Hematopoietic multipotent progenitor cell treated with erythropoietin and hydrocortisone succinate and interleukin-3 and kit ligand, for 6 days (in vitro differentiated cells): ENCODE measurements at regions not wholly inside any gene's neighbourhood (a gene's known extent, or its start where the extent isn't known, plus 50 kb on each side); places are given as distances from the start of the nearest gene placed in this dataset.
"Not testable (repeated sequence)": the region's sequence is repeated elsewhere in the genome, so short reads cannot be mapped to it uniquely, and the experiment has no call there.

ENCODE experiments used
- DNase-seq: peaks from one replicate; pipeline ENCODE4 v3.0.0-alpha.2; 2015

- peak; percentile 57 for DNase-seq
These were observed 1401.9 kb downstream of the SLITRK1 start for GRCh38 chr13:82480415-82480814.

- peak; percentile 65 for DNase-seq
These were observed 1404.8 kb downstream of the SLITRK1 start for GRCh38 chr13:82477436-82477835.

- no peak for DNase-seq
These were observed 1414.6 kb downstream of the SLITRK1 start for GRCh38 chr13:82467626-82468025.

GRCh38 chr13:82459575-82459974 lies 1422.7 kb downstream of the SLITRK1 start:
- DNase-seq, result not testable (repeated sequence)

- no peak for DNase-seq
These were observed 1424.1 kb downstream of the SLITRK1 start for GRCh38 chr13:82458169-82458568.

- DNase-seq, result not testable (repeated sequence)
These were observed 1424.7 kb downstream of the SLITRK1 start for GRCh38 chr13:82457548-82457947.

- no peak for DNase-seq
These were observed 1434.7 kb downstream of the SLITRK1 start for GRCh38 chr13:82447416-82448077.

GRCh38 chr13:82439159-82439904 lies 1442.9 kb downstream of the SLITRK1 start:
- DNase-seq, result no peak

GRCh38 chr13:82438320-82438719 lies 1444.0 kb downstream of the SLITRK1 start:
- no peak for DNase-seq

GRCh38 chr13:82436099-82436585 lies 1446.1 kb downstream of the SLITRK1 start:
- DNase-seq, result no peak

GRCh38 chr13:82432949-82433348 lies 1449.3 kb downstream of the SLITRK1 start:
- no peak for DNase-seq

- DNase-seq, result no peak
These were observed 1469.5 kb downstream of the SLITRK1 start for GRCh38 chr13:82412749-82413148.

GRCh38 chr13:82407321-82407720 lies 1475.0 kb downstream of the SLITRK1 start:
- DNase-seq, result no peak

- no peak for DNase-seq
These were observed 1507.6 kb downstream of the SLITRK1 start for GRCh38 chr13:82374719-82375118.

- DNase-seq, result no peak
These were observed 1512.0 kb downstream of the SLITRK1 start for GRCh38 chr13:82370316-82370715.

GRCh38 chr13:82364525-82364924 lies 1517.7 kb downstream of the SLITRK1 start:
- DNase-seq, result no peak

- no peak for DNase-seq
These were observed 1524.0 kb downstream of the SLITRK1 start for GRCh38 chr13:82358284-82358683.

- DNase-seq, result peak; percentile 23
These were observed 1525.4 kb downstream of the SLITRK1 start for GRCh38 chr13:82356667-82357410.

- no peak for DNase-seq
These were observed 1537.4 kb downstream of the SLITRK1 start for GRCh38 chr13:82344867-82345266.

GRCh38 chr13:82341116-82341515 lies 1541.2 kb downstream of the SLITRK1 start:
- no peak for DNase-seq

GRCh38 chr13:82330499-82330898 lies 1551.8 kb downstream of the SLITRK1 start:
- DNase-seq, result peak; percentile 29

- DNase-seq, result no peak
These were observed 1559.2 kb downstream of the SLITRK1 start for GRCh38 chr13:82323101-82323500.

GRCh38 chr13:82305588-82305987 lies 1576.7 kb downstream of the SLITRK1 start:
- DNase-seq, result no peak

- no peak for DNase-seq
These were observed 1584.2 kb downstream of the SLITRK1 start for GRCh38 chr13:82298106-82298505.
